ENCODE measurements at regions not wholly inside any gene's neighbourhood (a gene's known extent, or its start where the extent isn't known, plus 50 kb on each side); places are given as distances from the start of the nearest gene placed in this dataset.

GRCh38 chr9:106616026-106616425 is 246.9 kb upstream of the ZNF462 start:
- Histone ChIP-seq H4K91ac (replicated peaks; ENCODE audit: insufficient read length, low read length) (no peak overlapping the region), H3K14ac (ENCODE audit: insufficient read length) (no peak overlapping the region), H3K27ac (ENCODE audit: low read depth, low read length) (no peak overlapping the region), H3K4ac (replicated peaks; ENCODE audit: insufficient read length, low read depth, low read length) (no peak overlapping the region), H3K4me1 (replicated peaks in 1 of 4; ENCODE audit: control insufficient read depth in 3 of 4, insufficient read depth in 4 of 4, low read length in 3 of 4) (peaks cover 3 to 14% (median 5%) of the 10 kb centered on the region in 4 experiments), H4K20me1 (replicated peaks in 1 of 2; ENCODE audit: control insufficient read depth in 1 of 2, insufficient read depth in 2 of 2, low read length in 2 of 2) (no peaks in the 10 kb centered on the region), H2BK5ac (ENCODE audit: low read depth, low read length) (no peak overlapping the region), H3K56ac (replicated peaks; ENCODE audit: insufficient read length, low read depth, low read length) (no peak overlapping the region), H2BK15ac (ENCODE audit: low read length) (no peak overlapping the region), H2AK5ac (ENCODE audit: low read depth, low read length) (no peak overlapping the region), H3K4me2 (ENCODE audit: insufficient read depth in 1 of 2, low read depth in 2 of 2, low read length in 2 of 2) (no peak overlapping the region), H3K23ac (ENCODE audit: insufficient read length) (no peak overlapping the region), H3K79me1 (ENCODE audit: low read depth, low read length) (no peaks in the 10 kb centered on the region), H3K23me2 (ENCODE audit: low read depth, low read length) (no peaks in the 10 kb centered on the region), H3K79me2 (ENCODE audit: control insufficient read depth in 1 of 2, insufficient read depth in 2 of 2, low read length in 2 of 2) (no peaks in the 10 kb centered on the region), H2BK120ac (replicated peaks; ENCODE audit: low read depth, low read length) (no peak overlapping the region), H2BK20ac (ENCODE audit: low read length) (no peak overlapping the region), H3K36me3 (ENCODE audit: control insufficient read depth in 2 of 4, insufficient read depth in 4 of 4, low read length in 3 of 4) (no peaks in the 10 kb centered on the region), H2AFZ (ENCODE audit: low read length) (0 out of 2 replicates have a peak overlapping the region, but pooled peaks have one; percentile 33), H2BK12ac (ENCODE audit: low read depth, low read length) (no peak overlapping the region), H3K9ac (replicated peaks in 1 of 4; ENCODE audit: extremely low read depth in 1 of 4, low read depth in 3 of 4, low read length in 3 of 4) (no peak overlapping the region), H4K5ac (ENCODE audit: insufficient read length, low read depth, low read length) (no peak overlapping the region), H3K4me3 (ENCODE audit: extremely low read depth in 1 of 4, insufficient read depth in 2 of 4, low read depth in 3 of 4, low read length in 4 of 4) (no peak overlapping the region), H3K9me3 (ENCODE audit: insufficient read depth in 2 of 2, low read depth in 1 of 2, low read length in 1 of 2) (no peaks in the 10 kb centered on the region), H3K27me3 (replicated peaks in 1 of 4; ENCODE audit: control insufficient read depth in 3 of 4, extremely low read depth in 1 of 4, insufficient read depth in 3 of 4, low read length in 3 of 4) (no peaks in the 10 kb centered on the region; a peak in 2 of 7 replicates), H4K8ac (ENCODE audit: extremely low read depth, insufficient read depth, low read length) (no peak overlapping the region), H3K18ac (ENCODE audit: extremely low read depth, low read length) (no peak overlapping the region)
- FAIRE-seq (no peak), DNase-seq (ENCODE audit: low read depth in 1 of 2, low spot score in 2 of 2) (no peak)
- ChIA-PET POLR2A (ENCODE audit: partially characterized antibody) (interaction anchor here (1.4 kb wide), 1 partner anchor 248 kb away, joined by 3 read pairs; no protein-coding TSS in a partner anchor), CTCF (ENCODE audit: partially characterized antibody) (no interaction called here)
- WGBS, 2 experiments (ENCODE audit: extremely low coverage in 1 of 2, insufficient coverage in 1 of 2, insufficient read length in 1 of 2, insufficient replicate concordance in 2 of 2, low coverage in 1 of 2, low lambda C conversion rate in 2 of 2, missing lambda C conversion rate in 1 of 2), result 91% methylated on average over 6 of the region's 6 CpGs; no CpG with 5 or more reads in 1 of the 2 experiments
- TF ChIP-seq E2F6 (IDR thresholded peaks at IDR 0.05) (no peak), JUND (IDR thresholded peaks at IDR 0.05; ENCODE audit: low read length) (no peak), GTF2F1 (IDR thresholded peaks at IDR 0.05; ENCODE audit: borderline replicate concordance, low read depth, low read length) (no peak), RNF2 (IDR thresholded peaks at IDR 0.05; ENCODE audit: borderline replicate concordance, low read depth, low read length, missing control alignments, poor library complexity, severe bottlenecking) (no peak), KDM4A (IDR thresholded peaks at IDR 0.05; ENCODE audit: low read depth, low read length, severe bottlenecking) (no peak), ASH2L (IDR thresholded peaks at IDR 0.05; ENCODE audit: low read length) (no peak), NRF1 (IDR thresholded peaks at IDR 0.05; ENCODE audit: low read depth, low read length) (no peak), CEBPB (IDR thresholded peaks at IDR 0.05; ENCODE audit: low read depth, low read length) (no peak), HDAC6 (IDR thresholded peaks at IDR 0.05; ENCODE audit: low read depth, low read length) (no peak), SIX5 (IDR thresholded peaks at IDR 0.05; ENCODE audit: low read depth, low read length) (no peak), CTCF (IDR thresholded peaks at IDR 0.05; ENCODE audit: control extremely low read depth in 1 of 3, insufficient read depth in 1 of 3, low read depth in 1 of 3, low read length in 3 of 3) (no peak)

Data from H1 (cell line).